ENCODE measurements at regions not wholly inside any gene's neighbourhood (a gene's known extent, or its start where the extent isn't known, plus 50 kb on each side); places are given as distances from the start of the nearest gene placed in this dataset.

GRCh38 chr15:62550106-62550505 is 385.0 kb upstream of the C2CD4B start:
- no peaks in the 10 kb centered on the region for H3K36me3 Mint-ChIP-seq
- ATAC-seq (no peak), DNase-seq (ENCODE audit: low spot score) (no peak)
- CTCF ChIA-PET: interaction anchor here (0.9 to 3.0 kb wide), 14 partner anchors 8 to 296 kb away, joined by 3 to 17 read pairs (median 5); no protein-coding TSS in a partner anchor
- H3K4me1 Mint-ChIP-seq: peaks cover 11% of the 10 kb centered on the region
- H3K9me3 Mint-ChIP-seq: peaks cover 6% of the 10 kb centered on the region; the same call in 1 of the 2 replicates
- POLR2A ChIA-PET: no interaction called here
- TF ChIP-seq E2F5 (CRISPR knock-in tag; IDR thresholded peaks at IDR 0.05) (no peak), IRF1 (CRISPR knock-in tag; IDR thresholded peaks at IDR 0.05) (no peak), EMX1 (CRISPR knock-in tag; IDR thresholded peaks at IDR 0.05) (no peak), ZNF232 (CRISPR knock-in tag; IDR thresholded peaks at IDR 0.05) (no peak), ESRRA (CRISPR knock-in tag; IDR thresholded peaks at IDR 0.05; ENCODE audit: borderline replicate concordance) (no peak), SMAD3 (CRISPR knock-in tag; IDR thresholded peaks at IDR 0.05; ENCODE audit: borderline replicate concordance) (no peak), ZNF281 (CRISPR knock-in tag; IDR thresholded peaks at IDR 0.05) (no peak), ETV6 (CRISPR knock-in tag; IDR thresholded peaks at IDR 0.05) (no peak), MYBL2 (CRISPR knock-in tag; IDR thresholded peaks at IDR 0.05) (no peak), ZNF219 (CRISPR knock-in tag; IDR thresholded peaks at IDR 0.05; ENCODE audit: borderline replicate concordance) (no peak), KAT7 (CRISPR knock-in tag; IDR thresholded peaks at IDR 0.05; ENCODE audit: borderline replicate concordance) (no peak), TP53 (CRISPR knock-in tag; IDR thresholded peaks at IDR 0.05) (no peak), RORB (CRISPR knock-in tag; IDR thresholded peaks at IDR 0.05) (no peak)
- H3K4me3 Mint-ChIP-seq: no peak overlapping the region
- H3K27ac Mint-ChIP-seq: no peak overlapping the region
- H3K27me3 Mint-ChIP-seq (ENCODE audit: low read depth): no peaks in the 10 kb centered on the region

- no peaks in the 10 kb centered on the region for H3K27me3 Mint-ChIP-seq (ENCODE audit: low read depth)
- DNase-seq (ENCODE audit: low spot score) (no peak), ATAC-seq (no peak)
- CTCF ChIA-PET: interaction anchor here (0.6 kb wide), 1 partner anchor 171 kb away, joined by 3 read pairs; no protein-coding TSS in a partner anchor
- no peaks in the 10 kb centered on the region for H3K36me3 Mint-ChIP-seq
- POLR2A ChIA-PET: no interaction called here
- no peaks in the 10 kb centered on the region; the same call in 1 of the 2 replicates for H3K4me1 Mint-ChIP-seq
- H3K27ac Mint-ChIP-seq: no peak overlapping the region
- no peak for TF ChIP-seq ZNF281 (CRISPR knock-in tag; IDR thresholded peaks at IDR 0.05)
- no peak for TF ChIP-seq FOXK1 (CRISPR knock-in tag; IDR thresholded peaks at IDR 0.05)
- no peak for TF ChIP-seq RORB (CRISPR knock-in tag; IDR thresholded peaks at IDR 0.05)
- TF ChIP-seq SOX15 (CRISPR knock-in tag; IDR thresholded peaks at IDR 0.05): no peak
- TF ChIP-seq USF2 (CRISPR knock-in tag; IDR thresholded peaks at IDR 0.05): no peak
- no peak for TF ChIP-seq EMX1 (CRISPR knock-in tag; IDR thresholded peaks at IDR 0.05)
- no peak for TF ChIP-seq TP53 (CRISPR knock-in tag; IDR thresholded peaks at IDR 0.05)
- no peak for TF ChIP-seq CBFB (CRISPR knock-in tag; IDR thresholded peaks at IDR 0.05; ENCODE audit: low read depth)
- no peak for TF ChIP-seq E2F1 (CRISPR knock-in tag; IDR thresholded peaks at IDR 0.05)
- TF ChIP-seq CTCF (IDR thresholded peaks at IDR 0.05): no peak
- H3K9me3 Mint-ChIP-seq: peaks cover 6% of the 10 kb centered on the region; the same call in 1 of the 2 replicates
- no peak overlapping the region for H3K4me3 Mint-ChIP-seq
These were observed 387.4 kb upstream of the C2CD4B start for GRCh38 chr15:62552444-62552843.
